ENCODE measurements at regions not wholly inside any gene's neighbourhood (a gene's known extent, or its start where the extent isn't known, plus 50 kb on each side); places are given as distances from the start of the nearest gene placed in this dataset.

DNA sequence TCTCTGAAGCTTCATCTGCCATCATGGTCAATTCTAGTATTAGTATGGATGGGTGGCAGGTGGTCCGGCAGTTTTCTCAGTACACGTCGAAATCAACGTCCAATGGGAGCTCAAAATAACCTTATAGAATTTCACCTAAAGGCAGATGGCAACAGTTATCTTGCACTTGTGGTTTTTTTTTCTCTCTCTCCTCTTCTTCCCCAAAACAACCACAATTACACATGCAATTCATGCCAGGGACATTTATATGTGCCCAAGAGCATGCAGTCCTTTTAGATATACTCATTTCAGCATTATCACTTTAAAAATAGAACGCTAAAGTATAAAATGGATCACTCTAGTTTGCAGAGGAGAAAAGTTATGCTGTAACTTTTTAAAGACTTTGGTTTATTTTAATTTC lies 1428.9 kb upstream of the WWC1 start:
- TF ChIP-seq, protein P1, sequence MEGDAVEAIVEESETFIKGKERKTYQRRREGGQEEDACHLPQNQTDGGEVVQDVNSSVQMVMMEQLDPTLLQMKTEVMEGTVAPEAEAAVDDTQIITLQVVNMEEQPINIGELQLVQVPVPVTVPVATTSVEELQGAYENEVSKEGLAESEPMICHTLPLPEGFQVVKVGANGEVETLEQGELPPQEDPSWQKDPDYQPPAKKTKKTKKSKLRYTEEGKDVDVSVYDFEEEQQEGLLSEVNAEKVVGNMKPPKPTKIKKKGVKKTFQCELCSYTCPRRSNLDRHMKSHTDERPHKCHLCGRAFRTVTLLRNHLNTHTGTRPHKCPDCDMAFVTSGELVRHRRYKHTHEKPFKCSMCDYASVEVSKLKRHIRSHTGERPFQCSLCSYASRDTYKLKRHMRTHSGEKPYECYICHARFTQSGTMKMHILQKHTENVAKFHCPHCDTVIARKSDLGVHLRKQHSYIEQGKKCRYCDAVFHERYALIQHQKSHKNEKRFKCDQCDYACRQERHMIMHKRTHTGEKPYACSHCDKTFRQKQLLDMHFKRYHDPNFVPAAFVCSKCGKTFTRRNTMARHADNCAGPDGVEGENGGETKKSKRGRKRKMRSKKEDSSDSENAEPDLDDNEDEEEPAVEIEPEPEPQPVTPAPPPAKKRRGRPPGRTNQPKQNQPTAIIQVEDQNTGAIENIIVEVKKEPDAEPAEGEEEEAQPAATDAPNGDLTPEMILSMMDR (IDR thresholded peaks at IDR 0.05 in 2 of 3, conservative IDR thresholded peaks at IDR 0.05 in 1 of 3; ENCODE audit: control insufficient read depth in 2 of 3, extremely low read depth in 1 of 3, insufficient read depth in 1 of 3, low read depth in 3 of 3, low read length in 3 of 3), result no peak
- no peak for TF ChIP-seq KDM1A (IDR thresholded peaks at IDR 0.05; ENCODE audit: borderline replicate concordance)
- no peak for TF ChIP-seq SP1 (IDR thresholded peaks at IDR 0.05; ENCODE audit: low read depth, low read length)
- no peak for TF ChIP-seq BHLHE40 (IDR thresholded peaks at IDR 0.05; ENCODE audit: borderline replicate concordance in 1 of 2, low read depth in 2 of 2, low read length in 1 of 2)
- TF ChIP-seq EZH2 (IDR thresholded peaks at IDR 0.05; ENCODE audit: borderline replicate concordance, control insufficient read depth, low read depth, low read length), result no peak
- TF ChIP-seq, protein P2, sequence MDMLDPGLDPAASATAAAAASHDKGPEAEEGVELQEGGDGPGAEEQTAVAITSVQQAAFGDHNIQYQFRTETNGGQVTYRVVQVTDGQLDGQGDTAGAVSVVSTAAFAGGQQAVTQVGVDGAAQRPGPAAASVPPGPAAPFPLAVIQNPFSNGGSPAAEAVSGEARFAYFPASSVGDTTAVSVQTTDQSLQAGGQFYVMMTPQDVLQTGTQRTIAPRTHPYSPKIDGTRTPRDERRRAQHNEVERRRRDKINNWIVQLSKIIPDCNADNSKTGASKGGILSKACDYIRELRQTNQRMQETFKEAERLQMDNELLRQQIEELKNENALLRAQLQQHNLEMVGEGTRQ (IDR thresholded peaks at IDR 0.05; ENCODE audit: borderline replicate concordance, low read depth, low read length), result no peak
- no peak for TF ChIP-seq NBN (IDR thresholded peaks at IDR 0.05)
- no peak for TF ChIP-seq IKZF2 (IDR thresholded peaks at IDR 0.05)

All from GM12878 (cell line).